ENCODE measurements at regions not wholly inside any gene's neighbourhood (a gene's known extent, or its start where the extent isn't known, plus 50 kb on each side); places are given as distances from the start of the nearest gene placed in this dataset.
A peak's percentile ranks its signal among the peaks of the same experiment; 100 is the strongest.

DNA sequence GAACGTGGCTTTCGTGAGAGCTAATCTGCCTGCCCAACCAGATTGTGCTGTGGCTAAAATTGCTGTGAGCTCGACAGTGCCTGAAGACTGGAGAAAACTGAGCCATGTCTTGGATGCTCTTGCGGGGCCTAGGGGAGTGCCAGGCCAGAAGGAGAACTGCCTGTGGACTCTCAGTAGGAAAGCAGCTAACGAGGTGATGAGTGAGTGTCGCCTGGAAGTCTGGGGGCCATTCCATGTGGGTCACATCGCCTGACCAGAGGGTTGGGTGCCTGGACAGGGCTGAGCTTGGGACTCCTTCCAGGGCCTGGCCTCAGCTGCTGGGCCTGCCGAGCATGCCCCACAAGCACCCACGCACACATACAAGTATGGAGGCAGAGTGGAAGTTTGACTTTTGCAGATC is 166.5 kb downstream of the VEGFA start:
- 78 to 83% methylated on average over 9 of the region's 9 CpGs for WGBS, 2 donors

DNA sequence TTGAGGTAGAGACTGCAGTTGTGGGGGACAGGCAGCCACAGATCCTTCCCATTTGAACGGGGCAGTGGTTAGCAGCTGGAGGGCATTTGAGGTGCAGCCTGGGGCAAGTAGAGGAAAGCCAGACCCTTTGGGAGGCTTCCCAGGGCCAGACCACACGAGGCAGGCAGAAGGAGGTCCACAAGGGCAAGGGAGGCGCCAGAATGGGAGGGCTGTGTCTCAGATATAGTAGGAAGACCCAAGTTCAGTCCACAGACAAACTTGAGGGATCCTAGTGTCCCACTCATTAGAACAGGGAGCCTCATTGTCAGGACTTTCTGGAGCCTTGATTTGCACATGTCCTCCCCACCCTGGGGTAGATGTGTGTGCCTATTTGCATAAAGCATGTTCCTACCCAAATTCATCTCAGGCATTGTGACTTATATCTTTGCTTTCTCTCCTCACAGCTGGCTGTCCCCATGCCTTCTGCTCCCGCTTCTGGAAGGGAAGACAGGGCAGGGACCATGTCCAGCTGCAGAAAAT is 166.0 kb downstream of the VEGFA start:
- Histone ChIP-seq H3K4me1 (ENCODE audit: control insufficient read depth in 5 of 5, insufficient read depth in 5 of 5, low read length in 5 of 5) (peaks cover 0 to 68% (median 11%) of the 10 kb centered on the region in 5 donors), H3K4me3 (no peak overlapping the region), H3K9me3 (ENCODE audit: control insufficient read depth in 4 of 4, insufficient read depth in 3 of 4, low read length in 3 of 4) (no peaks in the 10 kb centered on the region), H3K27ac (ENCODE audit: low read depth in 1 of 2, low read length in 1 of 2) (no peak overlapping the region), H3K9ac (ENCODE audit: insufficient read depth in 1 of 2, low read length in 2 of 2) (peak overlapping the region in 1 of 2 donors; percentile 35), H3K27me3 (ENCODE audit: control insufficient read depth in 3 of 3, insufficient read depth in 3 of 3, low read length in 2 of 3) (no peaks in the 10 kb centered on the region), H3K36me3 (ENCODE audit: control insufficient read depth in 4 of 4, insufficient read depth in 4 of 4, low read length in 4 of 4) (no peaks in the 10 kb centered on the region)
- ATAC-seq (ENCODE audit: insufficient read depth, low FRiP score): no peak
- DNase-seq: no peak
- WGBS, 2 donors: 70 to 79% methylated on average over 4 of the region's 4 CpGs
- TF ChIP-seq, protein P1, sequence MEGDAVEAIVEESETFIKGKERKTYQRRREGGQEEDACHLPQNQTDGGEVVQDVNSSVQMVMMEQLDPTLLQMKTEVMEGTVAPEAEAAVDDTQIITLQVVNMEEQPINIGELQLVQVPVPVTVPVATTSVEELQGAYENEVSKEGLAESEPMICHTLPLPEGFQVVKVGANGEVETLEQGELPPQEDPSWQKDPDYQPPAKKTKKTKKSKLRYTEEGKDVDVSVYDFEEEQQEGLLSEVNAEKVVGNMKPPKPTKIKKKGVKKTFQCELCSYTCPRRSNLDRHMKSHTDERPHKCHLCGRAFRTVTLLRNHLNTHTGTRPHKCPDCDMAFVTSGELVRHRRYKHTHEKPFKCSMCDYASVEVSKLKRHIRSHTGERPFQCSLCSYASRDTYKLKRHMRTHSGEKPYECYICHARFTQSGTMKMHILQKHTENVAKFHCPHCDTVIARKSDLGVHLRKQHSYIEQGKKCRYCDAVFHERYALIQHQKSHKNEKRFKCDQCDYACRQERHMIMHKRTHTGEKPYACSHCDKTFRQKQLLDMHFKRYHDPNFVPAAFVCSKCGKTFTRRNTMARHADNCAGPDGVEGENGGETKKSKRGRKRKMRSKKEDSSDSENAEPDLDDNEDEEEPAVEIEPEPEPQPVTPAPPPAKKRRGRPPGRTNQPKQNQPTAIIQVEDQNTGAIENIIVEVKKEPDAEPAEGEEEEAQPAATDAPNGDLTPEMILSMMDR (IDR thresholded peaks at IDR 0.05; ENCODE audit: control extremely low read depth, extremely low read depth): no peak

More for the DNA sequence above, 166.5 kb downstream of the VEGFA start:
- no peak for ATAC-seq (ENCODE audit: insufficient read depth, low FRiP score)
- Histone ChIP-seq H3K9me3 (ENCODE audit: control insufficient read depth in 4 of 4, insufficient read depth in 3 of 4, low read length in 3 of 4) (no peaks in the 10 kb centered on the region), H3K4me3 (no peak overlapping the region), H3K36me3 (ENCODE audit: control insufficient read depth in 4 of 4, insufficient read depth in 4 of 4, low read length in 4 of 4) (no peaks in the 10 kb centered on the region), H3K27ac (ENCODE audit: low read depth in 1 of 2, low read length in 1 of 2) (no peak overlapping the region), H3K27me3 (ENCODE audit: control insufficient read depth in 3 of 3, insufficient read depth in 3 of 3, low read length in 2 of 3) (no peaks in the 10 kb centered on the region), H3K4me1 (ENCODE audit: control insufficient read depth in 5 of 5, insufficient read depth in 5 of 5, low read length in 5 of 5) (peaks cover 0 to 63% (median 11%) of the 10 kb centered on the region in 5 donors), H3K9ac (ENCODE audit: insufficient read depth in 1 of 2, low read length in 2 of 2) (peak overlapping the region in 1 of 2 donors; percentile 35)
- TF ChIP-seq, protein P1 (IDR thresholded peaks at IDR 0.05; ENCODE audit: control extremely low read depth, extremely low read depth): no peak
- no peak for DNase-seq

DNA sequence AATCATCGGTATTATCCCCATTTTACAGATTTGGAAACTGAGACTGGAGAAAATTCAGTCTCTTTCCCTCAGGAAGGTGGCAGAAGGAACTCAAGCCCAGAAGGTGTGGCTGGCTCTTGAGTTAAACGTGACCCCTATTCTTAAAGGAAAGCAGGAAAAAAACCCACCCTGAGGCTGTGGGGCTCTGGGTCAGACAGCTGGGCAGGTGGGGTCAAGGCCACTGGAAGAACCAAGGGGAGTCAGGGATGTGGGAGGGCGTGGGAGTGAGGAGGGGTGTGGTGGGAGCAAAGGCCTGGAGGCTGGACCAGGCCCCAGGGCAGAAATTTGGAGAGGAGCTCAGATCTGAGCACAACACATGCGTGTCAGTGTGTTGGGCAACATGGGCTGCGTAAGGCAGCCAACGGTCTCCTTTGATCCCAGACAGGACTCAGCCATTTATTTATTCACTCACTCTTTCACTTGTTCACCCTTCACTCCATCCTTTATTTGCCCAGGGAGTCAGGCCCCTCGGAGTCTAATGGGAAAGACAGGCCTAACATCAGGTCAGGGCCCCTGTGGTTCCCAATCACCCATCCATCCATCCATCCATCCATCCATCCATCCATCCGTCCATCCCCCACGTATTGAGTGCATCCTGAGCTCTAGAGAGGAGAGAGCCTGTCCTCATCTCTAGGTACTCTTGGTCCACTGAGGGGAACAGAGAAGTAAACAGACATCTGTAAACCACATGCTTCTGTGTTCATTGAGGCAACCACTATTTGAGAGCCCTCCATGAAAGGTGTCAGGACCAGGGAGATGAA is 165.0 kb downstream of the VEGFA start:
- 74 to 87% methylated on average over 9 of the region's 9 CpGs for WGBS, 2 donors
- Histone ChIP-seq H3K36me3 (ENCODE audit: control insufficient read depth in 4 of 4, insufficient read depth in 4 of 4, low read length in 4 of 4) (no peaks in the 10 kb centered on the region), H3K9me3 (ENCODE audit: control insufficient read depth in 4 of 4, insufficient read depth in 3 of 4, low read length in 3 of 4) (no peaks in the 10 kb centered on the region), H3K4me3 (no peak overlapping the region), H3K27ac (ENCODE audit: low read depth in 1 of 2, low read length in 1 of 2) (no peak overlapping the region), H3K27me3 (ENCODE audit: control insufficient read depth in 3 of 3, insufficient read depth in 3 of 3, low read length in 2 of 3) (no peaks in the 10 kb centered on the region), H3K4me1 (ENCODE audit: control insufficient read depth in 5 of 5, insufficient read depth in 5 of 5, low read length in 5 of 5) (peaks cover 0 to 68% (median 11%) of the 10 kb centered on the region in 5 donors), H3K9ac (ENCODE audit: insufficient read depth in 1 of 2, low read length in 2 of 2) (no peak overlapping the region)
- DNase-seq (no peak), ATAC-seq (ENCODE audit: insufficient read depth, low FRiP score) (no peak)
- TF ChIP-seq, protein P1 (IDR thresholded peaks at IDR 0.05; ENCODE audit: control extremely low read depth, extremely low read depth): no peak

Data from lung (tissue), 11 donors.